ENCODE measurements at regions not wholly inside any gene's neighbourhood (a gene's known extent, or its start where the extent isn't known, plus 50 kb on each side); places are given as distances from the start of the nearest gene placed in this dataset.

DNA sequence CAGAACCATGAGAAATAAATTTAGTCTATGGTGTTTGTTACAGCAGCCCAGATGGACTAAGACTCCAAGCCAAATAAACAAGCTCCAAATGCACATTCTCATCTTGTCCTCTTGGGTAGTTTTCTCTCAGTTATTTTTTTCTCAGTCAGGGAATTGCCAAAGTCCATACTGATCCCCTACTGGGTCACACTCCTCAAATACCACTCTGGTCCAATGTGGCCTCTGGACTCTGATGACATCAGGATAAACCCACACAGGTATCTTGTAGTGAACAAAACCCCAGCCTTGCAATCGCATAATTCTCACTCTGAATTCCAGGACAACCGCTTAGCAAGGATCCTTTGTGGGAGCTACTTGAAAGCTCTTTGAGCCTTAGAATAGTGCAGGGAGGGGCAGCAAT is 248.4 kb upstream of the JUN start:
- TF ChIP-seq CTCF (IDR thresholded peaks at IDR 0.05), result no peak
- no peak for TF ChIP-seq POLR2A (IDR thresholded peaks at IDR 0.05)

All from lower leg skin (tissue), 3 donors.